HEK293T (cell line): ENCODE measurements at regions not wholly inside any gene's neighbourhood (a gene's known extent, or its start where the extent isn't known, plus 50 kb on each side); places are given as distances from the start of the nearest gene placed in this dataset.

Experiments
- CTCF ChIA-PET: fragments of 350-600 bp; formaldehyde crosslinking; extraction: SDS; loops from one replicate; lab custom pipeline; 2021; ENCODE audit warnings: antibody characterized with exemption, inconsistent platforms; lab: Yijun Ruan, JAX
- POLR2A ChIA-PET: fragments of 350-600 bp; formaldehyde crosslinking; extraction: SDS; loops from one replicate; lab custom pipeline; 2020; ENCODE audit warnings: antibody characterized with exemption, inconsistent platforms; lab: Yijun Ruan, JAX
- DNase-seq: peaks from one replicate; pipeline ENCODE4 v3.0.0; 2012; ENCODE audit warnings: mixed read lengths; ENCODE audit errors: extremely low spot score
- ARNT ChIP-seq: fragments of 450-650 bp; IDR thresholded peaks from 2 replicates; pipeline ENCODE4 v1.6.1; 2017; ENCODE audit warnings: mild to moderate bottlenecking
- BHLHE40 ChIP-seq: fragments of 450-650 bp; IDR thresholded peaks from 2 replicates; pipeline ENCODE4 v1.6.1; 2016; ENCODE audit warnings: mild to moderate bottlenecking, moderate library complexity, borderline replicate concordance
- CTBP1 ChIP-seq: fragments of 450-650 bp; IDR thresholded peaks from 2 replicates; pipeline ENCODE4 v1.6.1; 2016; ENCODE audit warnings: borderline replicate concordance
- ELF4 ChIP-seq: fragments of 450-650 bp; IDR thresholded peaks from 2 replicates; pipeline ENCODE4 v1.6.1; 2017; ENCODE audit warnings: antibody characterized with exemption
- FOXA1 ChIP-seq: fragments of 450-650 bp; IDR thresholded peaks from 2 replicates; pipeline ENCODE4 v1.6.1; 2016; ENCODE audit warnings: mild to moderate bottlenecking
- FOXK2 ChIP-seq: fragments of 450-650 bp; IDR thresholded peaks from 2 replicates; pipeline ENCODE4 v1.6.1; 2016; ENCODE audit warnings: mild to moderate bottlenecking
- FOXM1 ChIP-seq: fragments of 450-650 bp; IDR thresholded peaks from 2 replicates; pipeline ENCODE4 v1.6.1; 2017; ENCODE audit warnings: mild to moderate bottlenecking, borderline replicate concordance
- HDGF ChIP-seq: fragments of 450-650 bp; IDR thresholded peaks from 2 replicates; pipeline ENCODE4 v1.6.1; 2017; ENCODE audit warnings: antibody characterized with exemption, borderline replicate concordance
- L3MBTL2 ChIP-seq: fragments of 450-650 bp; conservative IDR thresholded peaks from 2 replicates; pipeline ENCODE4 v1.6.1; 2016; ENCODE audit warnings: mild to moderate bottlenecking
- LEF1 ChIP-seq: fragments of 450-650 bp; IDR thresholded peaks from 2 replicates; pipeline ENCODE4 v1.6.1; 2017; ENCODE audit warnings: mild to moderate bottlenecking, borderline replicate concordance
- NFRKB ChIP-seq: fragments of 450-650 bp; IDR thresholded peaks from 2 replicates; pipeline ENCODE4 v1.6.1; 2016; ENCODE audit warnings: mild to moderate bottlenecking, moderate library complexity
- PKNOX1 ChIP-seq: fragments of 450-650 bp; IDR thresholded peaks from 2 replicates; pipeline ENCODE4 v1.6.1; 2016
- SP1 ChIP-seq: fragments of 450-650 bp; IDR thresholded peaks from 2 replicates; pipeline ENCODE4 v1.6.1; 2017
- SUZ12 ChIP-seq: fragments of 450-650 bp; IDR thresholded peaks from 2 replicates; pipeline ENCODE4 v1.6.1; 2016; ENCODE audit warnings: mild to moderate bottlenecking
- TARDBP ChIP-seq: fragments of 450-650 bp; IDR thresholded peaks from 2 replicates; pipeline ENCODE4 v1.6.1; 2016
- ZNF384 ChIP-seq: fragments of 450-650 bp; IDR thresholded peaks from 2 replicates; pipeline ENCODE4 v1.6.1; 2016

GRCh38 chr16:64440421-64440831 lies 681.4 kb downstream of the CDH11 start:
- TF ChIP-seq ELF4 (no peak), PKNOX1 (no peak), SP1 (no peak), ZNF384 (no peak), FOXM1 (no peak), LEF1 (no peak), TARDBP (no peak), SUZ12 (no peak), FOXK2 (no peak), HDGF (no peak), ARNT (no peak), FOXA1 (no peak), NFRKB (no peak), BHLHE40 (no peak), L3MBTL2 (no peak), CTBP1 (no peak)
- POLR2A ChIA-PET = no interaction called here
- CTCF ChIA-PET = no interaction called here
- DNase-seq = no peak

GRCh38 chr16:64440005-64440404 lies 681.9 kb downstream of the CDH11 start:
- DNase-seq = no peak
- ChIA-PET POLR2A (no interaction called here), CTCF (no interaction called here)
- TF ChIP-seq FOXA1 (no peak), SP1 (no peak), SUZ12 (no peak), L3MBTL2 (no peak)

GRCh38 chr16:64437706-64438324 lies 684.0 kb downstream of the CDH11 start:
- CTCF ChIA-PET = no interaction called here
- TF ChIP-seq CTBP1 = no peak
- TF ChIP-seq FOXA1 = no peak
- TF ChIP-seq LEF1 = no peak
- TF ChIP-seq SUZ12 = no peak
- TF ChIP-seq ELF4 = no peak
- TF ChIP-seq TARDBP = no peak
- no peak for TF ChIP-seq ARNT
- POLR2A ChIA-PET = no interaction called here
- DNase-seq = no peak

- ChIA-PET POLR2A (no interaction called here), CTCF (no interaction called here)
- DNase-seq = no peak
- no peak for TF ChIP-seq SP1
- TF ChIP-seq L3MBTL2 = no peak
- TF ChIP-seq LEF1 = no peak
- no peak for TF ChIP-seq FOXM1
- no peak for TF ChIP-seq ELF4
- no peak for TF ChIP-seq ARNT
- no peak for TF ChIP-seq BHLHE40
- no peak for TF ChIP-seq TARDBP
- TF ChIP-seq PKNOX1 = no peak
- no peak for TF ChIP-seq NFRKB
- no peak for TF ChIP-seq SUZ12
- no peak for TF ChIP-seq FOXK2
- TF ChIP-seq ZNF384 = no peak
- no peak for TF ChIP-seq HDGF
- no peak for TF ChIP-seq CTBP1
- no peak for TF ChIP-seq FOXA1
Measured at GRCh38 chr16:64434526-64435069, 687.3 kb downstream of the CDH11 start.

- TF ChIP-seq LEF1 (no peak), FOXK2 (no peak), NFRKB (no peak), ELF4 (no peak), TARDBP (no peak), SUZ12 (no peak), HDGF (no peak), CTBP1 (no peak)
- no peak for DNase-seq
- ChIA-PET CTCF (no interaction called here), POLR2A (no interaction called here)
Measured at GRCh38 chr16:64428463-64429113, 693.3 kb downstream of the CDH11 start.

- TF ChIP-seq PKNOX1 (no peak), ZNF384 (no peak), FOXA1 (no peak), L3MBTL2 (no peak), HDGF (no peak), LEF1 (no peak), NFRKB (no peak), CTBP1 (no peak), ELF4 (no peak), TARDBP (no peak), FOXM1 (no peak), SP1 (no peak), FOXK2 (no peak), BHLHE40 (no peak), SUZ12 (no peak), ARNT (no peak)
- ChIA-PET CTCF (no interaction called here), POLR2A (no interaction called here)
- DNase-seq = no peak
Measured at GRCh38 chr16:64426131-64426666, 695.7 kb downstream of the CDH11 start.
